ENCODE measurements at regions not wholly inside any gene's neighbourhood (a gene's known extent, or its start where the extent isn't known, plus 50 kb on each side); places are given as distances from the start of the nearest gene placed in this dataset.

GRCh38 chrX:124209792-124210576 is 122.5 kb upstream of the TEX13D start:
- TF ChIP-seq CTCF (IDR thresholded peaks at IDR 0.05; ENCODE audit: low read depth, low read length) (no peak), EZH2phosphoT487 (IDR thresholded peaks at IDR 0.05; ENCODE audit: low read depth) (no peak)

Data from OCI-LY3 (cell line).